ENCODE measurements at regions not wholly inside any gene's neighbourhood (a gene's known extent, or its start where the extent isn't known, plus 50 kb on each side); places are given as distances from the start of the nearest gene placed in this dataset.
"Not testable (repeated sequence)": the region's sequence is repeated elsewhere in the genome, so short reads cannot be mapped to it uniquely, and the experiment has no call there.

- WGBS, 3 donors, result 70 to 84% (median 74%) methylated on average over 4 of the region's 4 CpGs
- Histone ChIP-seq H3K4me3 (no peak overlapping the region), H3K36me3 (no peaks in the 10 kb centered on the region), H3K9me3 (no peaks in the 10 kb centered on the region), H3K27me3 (no peaks in the 10 kb centered on the region), H3K4me1 (ENCODE audit: insufficient read depth) (peaks cover 4% of the 10 kb centered on the region), H3K27ac (no peak overlapping the region)
- TF ChIP-seq POLR2A (IDR thresholded peaks at IDR 0.05) (no peak), CTCF (IDR thresholded peaks at IDR 0.05) (no peak), EP300 (IDR thresholded peaks at IDR 0.05) (no peak)
- no peak for DNase-seq
- intact Hi-C loops (cut with DNase I), result loop anchor here in 2 of 4 donors (10.0 kb wide), 2 partner anchors 129 to 149 kb away; partner anchors contain the start of gene NADK2 (in 1 of the 2)
These were observed 92.1 kb upstream of the RANBP3L start for GRCh38 chr5:36393656-36394428.

- no peak for DNase-seq
- WGBS, 3 donors, result 89 to 95% (median 94%) methylated on average over 4 of the region's 4 CpGs
- Histone ChIP-seq H3K9me3 (no peaks in the 10 kb centered on the region), H3K27ac (no peak overlapping the region), H3K36me3 (no peaks in the 10 kb centered on the region), H3K4me3 (no peak overlapping the region), H3K27me3 (no peaks in the 10 kb centered on the region), H3K4me1 (ENCODE audit: insufficient read depth) (peaks cover 2% of the 10 kb centered on the region)
- intact Hi-C loops (cut with DNase I), result loop anchor here in 2 of 4 donors (10.0 kb wide), 2 partner anchors 130 to 150 kb away; partner anchors contain the start of gene NADK2 (in 1 of the 2)
- TF ChIP-seq POLR2A (IDR thresholded peaks at IDR 0.05), result no peak
- no peak for TF ChIP-seq CTCF (IDR thresholded peaks at IDR 0.05)
- TF ChIP-seq EP300 (IDR thresholded peaks at IDR 0.05), result no peak
These were observed 93.6 kb upstream of the RANBP3L start for GRCh38 chr5:36395260-36395659.

GRCh38 chr5:36395947-36396346 lies 94.2 kb upstream of the RANBP3L start:
- H3K27me3 ChIP-seq; H3K27ac ChIP-seq; H3K4me3 ChIP-seq; DNase-seq; H3K36me3 ChIP-seq; H3K9me3 ChIP-seq; H3K4me1 ChIP-seq (ENCODE audit: insufficient read depth): not testable (repeated sequence)
- intact Hi-C loops (cut with DNase I), result loop anchor here in 2 of 4 donors (10.0 kb wide), 2 partner anchors 131 to 151 kb away; partner anchors contain the start of gene NADK2 (in 1 of the 2)
- 80 to 82% (median 81%) methylated on average over 12 of the region's 12 CpGs for WGBS, 3 donors

- WGBS, 3 donors, result 22 to 36% (median 29%) methylated on average over 3 of the region's 3 CpGs
- no peak for TF ChIP-seq EP300 (IDR thresholded peaks at IDR 0.05)
- no peak for TF ChIP-seq POLR2A (IDR thresholded peaks at IDR 0.05)
- no peak for TF ChIP-seq CTCF (IDR thresholded peaks at IDR 0.05)
- Histone ChIP-seq H3K27me3 (no peaks in the 10 kb centered on the region), H3K36me3 (no peaks in the 10 kb centered on the region), H3K4me1 (ENCODE audit: insufficient read depth) (peaks cover 2% of the 10 kb centered on the region), H3K9me3 (no peaks in the 10 kb centered on the region), H3K27ac (no peak overlapping the region), H3K4me3 (no peak overlapping the region)
- no peak for DNase-seq
- intact Hi-C loops (cut with DNase I), result loop anchor here in 2 of 4 donors (10.0 kb wide), 2 partner anchors 132 to 152 kb away; partner anchors contain the start of gene NADK2 (in 1 of the 2)
These were observed 94.9 kb upstream of the RANBP3L start for GRCh38 chr5:36396640-36397039.
